Endothelial cell of hepatic sinusoid (primary cell): ENCODE measurements at regions not wholly inside any gene's neighbourhood (a gene's known extent, or its start where the extent isn't known, plus 50 kb on each side); places are given as distances from the start of the nearest gene placed in this dataset.

ENCODE experiments used
- in situ Hi-C: cut with HindIII; loops from 2 replicates; pipeline ENCODE4 v1.10.0; 2017; ENCODE audit warnings: low sequenced_read_pairs

GRCh38 chr18:28523758-28524475 is 347.0 kb upstream of the CDH2 start:
- in situ Hi-C loops, result no loop called here

GRCh38 chr18:28522236-28522635 is 345.3 kb upstream of the CDH2 start:
- in situ Hi-C loops, result no loop called here

- in situ Hi-C loops, result no loop called here
Measured at GRCh38 chr18:28519997-28520396, 343.1 kb upstream of the CDH2 start.

GRCh38 chr18:28514699-28515098 is 337.8 kb upstream of the CDH2 start:
- in situ Hi-C loops, result no loop called here

GRCh38 chr18:28512357-28512756 is 335.4 kb upstream of the CDH2 start:
- in situ Hi-C loops, result no loop called here

- in situ Hi-C loops, result no loop called here
Measured at GRCh38 chr18:28511413-28511821, 334.5 kb upstream of the CDH2 start.

GRCh38 chr18:28510210-28510609 is 333.3 kb upstream of the CDH2 start:
- in situ Hi-C loops, result no loop called here

GRCh38 chr18:28504066-28504465 is 327.1 kb upstream of the CDH2 start:
- in situ Hi-C loops, result no loop called here

GRCh38 chr18:28494151-28494550 is 317.2 kb upstream of the CDH2 start:
- in situ Hi-C loops, result no loop called here

- in situ Hi-C loops, result no loop called here
Measured at GRCh38 chr18:28485918-28486317, 309.0 kb upstream of the CDH2 start.

- in situ Hi-C loops, result no loop called here
Measured at GRCh38 chr18:28485210-28485801, 308.4 kb upstream of the CDH2 start.

GRCh38 chr18:28478531-28478930 is 301.6 kb upstream of the CDH2 start:
- in situ Hi-C loops, result no loop called here

- in situ Hi-C loops, result no loop called here
Measured at GRCh38 chr18:28476302-28476701, 299.4 kb upstream of the CDH2 start.

GRCh38 chr18:28469946-28470345 is 293.0 kb upstream of the CDH2 start:
- in situ Hi-C loops, result no loop called here

GRCh38 chr18:28468901-28469300 is 292.0 kb upstream of the CDH2 start:
- in situ Hi-C loops, result no loop called here

GRCh38 chr18:28466204-28466603 is 289.3 kb upstream of the CDH2 start:
- in situ Hi-C loops, result no loop called here

- in situ Hi-C loops, result no loop called here
Measured at GRCh38 chr18:28459587-28459986, 282.7 kb upstream of the CDH2 start.

- in situ Hi-C loops, result no loop called here
Measured at GRCh38 chr18:28458751-28459150, 281.8 kb upstream of the CDH2 start.

- in situ Hi-C loops, result no loop called here
Measured at GRCh38 chr18:28457784-28458183, 280.9 kb upstream of the CDH2 start.

- in situ Hi-C loops, result no loop called here
Measured at GRCh38 chr18:28455971-28456370, 279.0 kb upstream of the CDH2 start.

GRCh38 chr18:28439870-28440269 is 262.9 kb upstream of the CDH2 start:
- in situ Hi-C loops, result no loop called here

GRCh38 chr18:28438381-28438780 is 261.5 kb upstream of the CDH2 start:
- in situ Hi-C loops, result no loop called here

- in situ Hi-C loops, result no loop called here
Measured at GRCh38 chr18:28432339-28432738, 255.4 kb upstream of the CDH2 start.
